NCI-H2107 (cell line): ENCODE measurements at regions not wholly inside any gene's neighbourhood (a gene's known extent, or its start where the extent isn't known, plus 50 kb on each side); places are given as distances from the start of the nearest gene placed in this dataset.

Source experiments
- DNase-seq: peaks from one replicate; lab custom pipeline; 2025; lab: John Stamatoyannopoulos, UW

GRCh38 chr6:94535798-94536197, 1041.5 kb upstream of the MANEA start:
- DNase-seq: no peak

GRCh38 chr6:94511502-94512088, 1065.7 kb upstream of the MANEA start:
- DNase-seq: no peak

DNA sequence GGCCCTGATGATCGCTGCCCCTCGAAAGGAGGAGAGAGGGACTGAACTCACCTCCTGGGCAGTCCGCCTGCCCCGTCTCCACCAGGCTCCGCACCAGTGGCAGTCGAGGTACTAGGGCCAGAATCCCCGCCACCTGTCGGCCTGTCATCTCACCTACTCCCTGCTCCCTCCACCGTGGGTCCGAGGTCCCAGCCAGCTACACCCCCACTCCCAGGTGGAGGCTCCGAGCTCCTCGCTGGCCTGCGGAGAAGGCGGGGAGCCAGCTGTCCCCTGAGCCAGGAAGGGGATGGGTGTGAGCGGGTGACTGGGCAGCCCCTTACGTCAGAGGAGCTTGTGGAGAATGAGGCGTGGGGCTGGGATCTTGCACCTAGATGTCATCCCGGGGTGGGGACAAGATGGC, 1066.5 kb upstream of the MANEA start:
- no peak for DNase-seq

DNA sequence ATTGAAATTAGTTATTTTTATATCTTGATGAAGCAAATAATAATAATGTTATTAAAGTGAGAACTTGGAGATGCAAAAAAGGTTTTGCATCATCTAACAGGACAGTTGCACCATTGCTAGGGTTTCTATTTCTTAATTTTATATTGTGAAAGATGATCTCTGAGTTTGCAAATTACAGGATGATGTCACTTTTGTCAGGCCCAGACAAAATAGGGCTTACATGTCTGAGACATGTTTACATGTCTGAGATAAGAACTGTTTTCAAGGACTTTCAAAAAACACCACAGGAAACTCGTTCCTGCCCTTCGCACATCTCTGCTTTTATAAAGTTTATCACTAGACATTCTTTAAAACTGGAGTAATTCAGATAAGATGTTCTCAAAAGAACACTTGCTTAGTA, 1075.8 kb upstream of the MANEA start:
- no peak for DNase-seq

- no peak for DNase-seq
These were observed 1078.7 kb upstream of the EPHA7 start for GRCh38 chr6:94498099-94498498.

DNA sequence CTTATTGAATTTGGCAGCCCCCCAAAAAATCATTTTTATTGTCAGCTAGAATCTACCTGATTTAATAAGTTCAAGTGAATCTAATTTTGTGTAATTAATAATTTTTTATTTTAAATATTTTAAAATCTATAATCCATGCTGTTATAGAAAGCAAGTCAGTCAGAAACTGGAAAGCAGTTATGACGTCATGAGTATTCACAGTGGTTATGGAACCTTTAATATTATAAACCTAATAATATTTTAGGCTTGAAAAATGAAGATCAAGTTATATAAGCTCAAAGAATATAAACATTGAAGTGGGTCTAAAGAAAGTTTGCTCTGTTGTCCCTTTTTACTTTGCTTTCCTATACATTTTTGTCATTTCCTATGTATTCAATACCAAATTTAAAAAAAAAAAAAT, 1075.1 kb upstream of the EPHA7 start:
- no peak for DNase-seq

DNA sequence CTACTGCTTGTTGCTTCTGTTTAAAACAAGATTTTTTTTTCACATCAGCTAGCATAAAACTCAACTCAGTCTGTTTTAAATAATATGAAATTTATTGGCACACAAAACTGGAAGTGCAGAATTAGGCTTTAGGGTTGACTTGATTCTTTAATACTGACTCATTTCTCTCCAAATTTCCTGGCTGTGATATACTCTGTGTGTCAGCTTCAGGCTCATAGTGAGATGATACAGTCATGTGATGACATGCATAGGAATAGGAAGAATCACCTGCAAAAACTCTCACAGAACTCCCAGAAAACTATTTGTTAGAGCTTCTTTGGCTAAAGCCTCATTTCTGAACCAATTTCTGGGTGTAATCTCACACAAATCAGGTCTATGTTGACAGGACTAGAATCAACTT, 1068.0 kb upstream of the EPHA7 start:
- DNase-seq: no peak

- DNase-seq: no peak
These were observed 1059.0 kb upstream of the EPHA7 start for GRCh38 chr6:94478133-94479005.

DNA sequence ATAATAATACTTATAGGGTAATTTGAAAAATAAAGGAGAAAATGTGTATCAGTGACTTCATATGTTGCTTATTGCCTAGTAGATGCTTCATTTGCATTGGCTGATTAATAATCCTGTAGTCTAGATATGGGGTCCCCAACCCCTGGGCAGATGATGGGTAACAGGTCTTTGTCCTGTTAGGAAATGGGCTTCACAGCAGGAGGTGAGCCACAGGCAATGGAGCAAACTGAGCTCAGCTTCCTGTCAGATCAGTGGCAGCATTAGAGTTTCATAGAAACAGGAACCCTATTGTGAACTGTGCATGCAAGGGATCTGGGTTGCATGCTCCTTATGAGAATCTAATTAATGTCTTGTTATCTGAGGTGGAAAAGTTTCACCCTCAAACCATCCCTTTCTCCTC, 1049.5 kb upstream of the EPHA7 start:
- no peak for DNase-seq

GRCh38 chr6:94464018-94464510, 1044.7 kb upstream of the EPHA7 start:
- no peak for DNase-seq

GRCh38 chr6:94463306-94463705, 1043.9 kb upstream of the EPHA7 start:
- no peak for DNase-seq

- no peak for DNase-seq
These were observed 1042.9 kb upstream of the EPHA7 start for GRCh38 chr6:94462231-94462630.

DNA sequence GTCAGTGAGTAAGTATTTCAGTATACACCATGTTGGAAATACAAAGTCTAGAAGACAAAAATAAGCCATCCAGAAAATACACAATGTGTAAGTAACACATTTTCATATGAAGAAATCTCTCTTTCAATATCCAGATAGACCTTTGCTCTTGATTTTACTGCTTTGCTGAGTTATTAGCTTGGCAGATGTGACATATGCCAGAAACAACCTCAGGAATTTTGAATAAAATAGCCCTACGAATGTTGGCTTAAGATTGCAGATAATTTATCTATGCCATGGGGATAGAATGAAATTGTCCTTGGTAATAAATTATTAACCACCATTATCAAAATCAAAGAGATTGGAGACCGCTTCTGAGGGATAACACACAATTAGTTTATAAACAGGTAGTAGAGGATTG, 1036.9 kb upstream of the EPHA7 start:
- no peak for DNase-seq

- DNase-seq: no peak
These were observed 1034.9 kb upstream of the EPHA7 start for GRCh38 chr6:94454231-94454630.

- DNase-seq: no peak
These were observed 1026.8 kb upstream of the EPHA7 start for GRCh38 chr6:94446120-94446519.

DNA sequence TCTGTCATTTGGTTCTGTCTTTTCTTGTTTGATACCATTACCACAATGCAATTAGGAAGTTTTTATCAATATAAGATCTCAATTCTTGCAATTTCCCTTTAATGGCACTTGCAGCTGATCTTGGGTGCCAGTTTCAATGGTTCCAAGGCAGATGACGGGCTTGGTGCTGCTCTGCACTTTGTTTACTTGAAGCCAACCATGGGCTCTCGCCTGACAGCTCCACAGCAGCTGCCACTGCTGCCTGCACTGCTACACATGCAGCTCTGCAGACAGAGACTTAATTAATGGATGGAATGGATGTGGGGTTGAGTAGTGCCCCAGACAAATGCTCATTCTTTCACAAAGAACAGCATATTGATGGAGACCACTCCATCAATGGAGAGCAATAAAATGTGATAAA, 1024.3 kb upstream of the EPHA7 start:
- DNase-seq: no peak

DNA sequence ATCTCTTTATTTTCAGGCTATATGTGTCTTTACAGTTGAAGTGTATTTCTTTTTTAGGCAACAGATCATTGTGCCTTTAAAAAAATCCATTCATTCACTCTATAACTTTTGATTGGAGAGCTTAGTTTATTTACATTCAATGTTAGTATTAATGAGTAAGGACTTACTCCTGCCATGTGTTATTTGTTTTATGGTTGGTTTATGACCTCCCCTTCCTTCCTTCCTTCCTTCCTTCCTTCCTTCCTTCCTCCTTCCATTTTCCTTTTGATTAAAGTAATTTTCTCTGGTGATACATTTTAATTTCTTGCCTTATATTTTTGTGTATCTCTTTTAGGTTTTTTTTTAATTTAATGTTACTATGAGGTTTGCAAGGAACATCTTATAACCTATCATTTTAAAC, 1005.3 kb upstream of the EPHA7 start:
- no peak for DNase-seq

- no peak for DNase-seq
These were observed 998.0 kb upstream of the EPHA7 start for GRCh38 chr6:94417363-94417762.

- DNase-seq: no peak
These were observed 994.7 kb upstream of the EPHA7 start for GRCh38 chr6:94414041-94414440.

- DNase-seq: no peak
These were observed 982.0 kb upstream of the EPHA7 start for GRCh38 chr6:94401311-94401710.

DNA sequence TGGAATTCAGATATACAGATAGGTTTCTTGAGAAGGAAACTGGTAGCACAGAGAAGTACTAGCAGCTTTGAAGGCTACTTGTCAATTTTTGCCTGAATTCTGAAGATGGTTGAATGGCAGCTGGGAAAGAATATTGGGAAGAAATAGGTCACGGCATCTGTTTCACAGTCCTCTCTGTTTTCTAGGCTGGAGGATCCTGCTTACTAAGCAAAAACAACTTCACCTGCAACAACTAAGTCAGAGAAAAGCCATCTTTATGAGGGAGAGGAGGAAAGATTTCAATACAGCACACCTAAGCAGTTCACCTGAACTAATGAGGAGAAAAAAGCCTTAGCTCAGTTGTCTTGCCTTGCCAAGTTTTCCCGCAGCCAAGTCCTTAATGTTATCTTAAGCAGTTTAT, 975.5 kb upstream of the EPHA7 start:
- no peak for DNase-seq

GRCh38 chr6:94389218-94389617, 969.9 kb upstream of the EPHA7 start:
- DNase-seq: no peak

- no peak for DNase-seq
These were observed 958.5 kb upstream of the EPHA7 start for GRCh38 chr6:94377835-94378234.

GRCh38 chr6:94376876-94377275, 957.5 kb upstream of the EPHA7 start:
- DNase-seq: no peak
